ENCODE measurements at regions not wholly inside any gene's neighbourhood (a gene's known extent, or its start where the extent isn't known, plus 50 kb on each side); places are given as distances from the start of the nearest gene placed in this dataset.

DNA sequence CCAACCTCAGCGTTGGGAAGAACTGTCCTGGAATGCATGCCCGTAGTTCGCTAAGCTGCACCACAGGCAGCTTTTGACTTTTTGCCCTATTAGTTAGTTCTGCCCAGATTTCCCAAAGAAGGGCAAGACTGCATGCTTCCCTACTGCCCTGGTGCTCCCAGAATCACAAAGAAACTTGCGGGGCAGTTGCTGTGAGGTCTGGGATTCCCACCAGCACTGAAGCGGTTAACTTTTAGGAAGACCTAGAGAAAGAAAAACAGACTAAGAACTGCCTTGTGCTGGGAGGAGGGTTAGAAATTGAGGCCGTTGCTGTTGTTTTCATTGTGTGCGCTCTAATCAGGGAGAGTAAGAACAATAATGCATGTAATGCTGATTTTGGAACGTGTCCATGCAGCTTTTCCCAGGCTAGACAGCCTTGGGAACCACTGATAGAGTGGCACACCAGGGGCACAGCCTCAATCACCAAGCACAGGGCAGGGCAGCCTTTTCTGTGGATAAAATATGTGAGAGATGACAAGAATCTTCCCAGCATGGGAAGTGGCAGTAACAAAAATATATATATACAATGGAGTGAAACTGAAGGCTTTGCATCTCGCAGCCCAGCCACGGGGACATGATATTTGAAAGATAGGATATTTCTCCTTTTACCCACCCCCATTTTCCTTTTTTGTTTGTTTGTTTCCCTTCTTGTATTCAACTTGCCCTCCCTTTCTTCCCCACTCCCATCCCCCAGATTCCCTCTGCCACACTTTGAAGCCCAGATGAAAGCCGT lies 137.7 kb upstream of the HEY2 start:
- peaks cover 37% of the 10 kb centered on the region for H3K4me1 Mint-ChIP-seq
- CTCF ChIA-PET = interaction anchor here (0.6 to 1.0 kb wide), 3 partner anchors 28 to 420 kb away, joined by 3 to 4 read pairs (median 4); no protein-coding TSS in a partner anchor
- no peaks in the 10 kb centered on the region; the same call in 1 of the 2 replicates for H3K27me3 Mint-ChIP-seq (ENCODE audit: low read depth)
- TF ChIP-seq ZNF423 (CRISPR knock-in tag; IDR thresholded peaks at IDR 0.05) (no peak), NR3C1 (CRISPR knock-in tag; conservative IDR thresholded peaks at IDR 0.05; ENCODE audit: low read depth) (no peak)
- H3K27ac Mint-ChIP-seq = peak overlapping the region; percentile 90
- peaks cover 13% of the 10 kb centered on the region; the same call in 1 of the 2 replicates for H3K36me3 Mint-ChIP-seq
- peak overlapping the region; percentile 55 for H3K4me3 Mint-ChIP-seq
- POLR2A ChIA-PET = interaction anchor here (0.8 kb wide), 1 partner anchor 39 kb away, joined by 3 read pairs; no protein-coding TSS in a partner anchor
- peaks cover 12% of the 10 kb centered on the region for H3K9me3 Mint-ChIP-seq
- peak; percentile 18 for DNase-seq (ENCODE audit: low spot score)
- peak; percentile 90 for ATAC-seq

- DNase-seq (ENCODE audit: low spot score) (no peak), ATAC-seq (no peak)
- Mint-ChIP-seq H3K9me3 (peaks cover 12% of the 10 kb centered on the region), H3K4me3 (peak overlapping the region; percentile 55), H3K27me3 (ENCODE audit: low read depth) (no peaks in the 10 kb centered on the region; the same call in 1 of the 2 replicates), H3K36me3 (peaks cover 10% of the 10 kb centered on the region; the same call in 1 of the 2 replicates), H3K4me1 (peaks cover 37% of the 10 kb centered on the region), H3K27ac (peak overlapping the region; percentile 83)
- CTCF ChIA-PET = interaction anchor here (0.9 to 1.0 kb wide), 2 partner anchors 146 to 421 kb away, joined by 3 to 4 read pairs; no protein-coding TSS in a partner anchor
- no peak for TF ChIP-seq ETV6 (CRISPR knock-in tag; IDR thresholded peaks at IDR 0.05)
- TF ChIP-seq NR2C2 (CRISPR knock-in tag; IDR thresholded peaks at IDR 0.05) = no peak
- no peak for TF ChIP-seq JUN (CRISPR knock-in tag; IDR thresholded peaks at IDR 0.05)
- TF ChIP-seq CBFB (CRISPR knock-in tag; IDR thresholded peaks at IDR 0.05; ENCODE audit: low read depth) = no peak
- no peak for TF ChIP-seq IRF2 (CRISPR knock-in tag; IDR thresholded peaks at IDR 0.05; ENCODE audit: borderline replicate concordance, low read depth)
- TF ChIP-seq, protein P1, sequence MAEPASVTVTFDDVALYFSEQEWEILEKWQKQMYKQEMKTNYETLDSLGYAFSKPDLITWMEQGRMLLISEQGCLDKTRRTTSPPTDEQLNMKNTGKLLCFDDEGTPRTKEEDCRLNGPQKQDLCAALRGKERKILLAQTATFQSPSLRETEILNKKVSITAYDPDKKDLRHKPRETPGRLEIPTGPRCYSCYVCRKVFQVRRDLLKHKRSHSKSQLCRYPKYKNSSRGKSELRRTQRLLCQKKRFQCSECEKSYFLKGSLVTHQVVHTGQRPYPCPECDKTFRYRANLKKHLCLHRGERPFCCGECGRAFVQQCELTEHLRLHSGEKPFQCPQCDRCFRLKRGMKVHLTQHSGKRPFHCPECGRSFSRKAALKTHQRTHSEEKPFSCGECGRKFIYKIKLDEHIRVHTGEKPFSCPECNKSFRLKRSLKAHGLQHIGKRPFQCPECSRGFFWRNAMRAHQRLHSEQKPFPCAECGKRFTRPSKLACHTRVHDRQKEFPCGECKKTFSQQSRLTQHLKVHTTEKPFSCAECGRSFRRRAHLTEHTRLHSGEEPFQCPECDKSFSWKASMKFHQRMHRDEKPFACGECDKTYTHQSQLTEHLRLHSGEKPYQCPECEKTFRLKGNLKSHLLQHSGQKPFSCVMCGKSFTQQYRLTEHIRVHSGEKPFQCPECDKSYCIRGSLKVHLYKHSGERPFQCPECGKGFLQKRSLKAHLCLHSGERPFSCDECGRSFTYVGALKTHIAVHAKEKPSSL (CRISPR knock-in tag; conservative IDR thresholded peaks at IDR 0.05) = no peak
- no peak for TF ChIP-seq JAZF1 (CRISPR knock-in tag; IDR thresholded peaks at IDR 0.05)
- no peak for TF ChIP-seq ERG (CRISPR knock-in tag; IDR thresholded peaks at IDR 0.05)
- no peak for TF ChIP-seq GABPB1 (CRISPR knock-in tag; IDR thresholded peaks at IDR 0.05)
- no peak for TF ChIP-seq E2F5 (CRISPR knock-in tag; IDR thresholded peaks at IDR 0.05)
- TF ChIP-seq, protein P2, sequence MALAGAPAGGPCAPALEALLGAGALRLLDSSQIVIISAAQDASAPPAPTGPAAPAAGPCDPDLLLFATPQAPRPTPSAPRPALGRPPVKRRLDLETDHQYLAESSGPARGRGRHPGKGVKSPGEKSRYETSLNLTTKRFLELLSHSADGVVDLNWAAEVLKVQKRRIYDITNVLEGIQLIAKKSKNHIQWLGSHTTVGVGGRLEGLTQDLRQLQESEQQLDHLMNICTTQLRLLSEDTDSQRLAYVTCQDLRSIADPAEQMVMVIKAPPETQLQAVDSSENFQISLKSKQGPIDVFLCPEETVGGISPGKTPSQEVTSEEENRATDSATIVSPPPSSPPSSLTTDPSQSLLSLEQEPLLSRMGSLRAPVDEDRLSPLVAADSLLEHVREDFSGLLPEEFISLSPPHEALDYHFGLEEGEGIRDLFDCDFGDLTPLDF (CRISPR knock-in tag; IDR thresholded peaks at IDR 0.05) = no peak
- TF ChIP-seq PRDM15 (CRISPR knock-in tag; IDR thresholded peaks at IDR 0.05) = no peak
- TF ChIP-seq, protein P3, sequence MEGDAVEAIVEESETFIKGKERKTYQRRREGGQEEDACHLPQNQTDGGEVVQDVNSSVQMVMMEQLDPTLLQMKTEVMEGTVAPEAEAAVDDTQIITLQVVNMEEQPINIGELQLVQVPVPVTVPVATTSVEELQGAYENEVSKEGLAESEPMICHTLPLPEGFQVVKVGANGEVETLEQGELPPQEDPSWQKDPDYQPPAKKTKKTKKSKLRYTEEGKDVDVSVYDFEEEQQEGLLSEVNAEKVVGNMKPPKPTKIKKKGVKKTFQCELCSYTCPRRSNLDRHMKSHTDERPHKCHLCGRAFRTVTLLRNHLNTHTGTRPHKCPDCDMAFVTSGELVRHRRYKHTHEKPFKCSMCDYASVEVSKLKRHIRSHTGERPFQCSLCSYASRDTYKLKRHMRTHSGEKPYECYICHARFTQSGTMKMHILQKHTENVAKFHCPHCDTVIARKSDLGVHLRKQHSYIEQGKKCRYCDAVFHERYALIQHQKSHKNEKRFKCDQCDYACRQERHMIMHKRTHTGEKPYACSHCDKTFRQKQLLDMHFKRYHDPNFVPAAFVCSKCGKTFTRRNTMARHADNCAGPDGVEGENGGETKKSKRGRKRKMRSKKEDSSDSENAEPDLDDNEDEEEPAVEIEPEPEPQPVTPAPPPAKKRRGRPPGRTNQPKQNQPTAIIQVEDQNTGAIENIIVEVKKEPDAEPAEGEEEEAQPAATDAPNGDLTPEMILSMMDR (IDR thresholded peaks at IDR 0.05) = no peak
- TF ChIP-seq HMGA2 (CRISPR knock-in tag; IDR thresholded peaks at IDR 0.05) = no peak
- TF ChIP-seq ZNF671 (CRISPR knock-in tag; IDR thresholded peaks at IDR 0.05) = no peak
- TF ChIP-seq CREB1 (CRISPR knock-in tag; IDR thresholded peaks at IDR 0.05) = no peak
- no peak for TF ChIP-seq USF2 (CRISPR knock-in tag; IDR thresholded peaks at IDR 0.05)
- POLR2A ChIA-PET = interaction anchor here (0.8 kb wide), 1 partner anchor 38 kb away, joined by 3 read pairs; no protein-coding TSS in a partner anchor
Observed at GRCh38 chr6:125612345-125612846, 137.0 kb upstream of the HEY2 start.

Measured in WTC11 (cell line).